K562 (cell line): ENCODE measurements at regions not wholly inside any gene's neighbourhood (a gene's known extent, or its start where the extent isn't known, plus 50 kb on each side); places are given as distances from the start of the nearest gene placed in this dataset.

Experiments used
- ATAC-seq: fragments of 200-7000 bp; cut with Tn5 transposase; 3 replicates; pipeline ENCODE4 v1.9.1; 2020; ENCODE audit warnings: moderate library complexity
- BruUV-seq: library from RNA; stranded (reverse); fragments of 400-500 nt; replicated peaks from 2 replicates; lab custom pipeline; 2021; lab: Mats Ljungman, UMichigan
- CTCF ChIA-PET: fragments of 300-600 bp; formaldehyde crosslinking; extraction: SDS; loops from one replicate; lab custom pipeline; 2021; ENCODE audit warnings: low intra/inter-chr PET ratio; lab: Yijun Ruan, JAX
- POLR2A ChIA-PET: fragments of 300-600, 350-650 bp; sonication (Branson Sonifier 250); formaldehyde crosslinking; extraction: SDS; loops from one replicate; lab custom pipeline; 2021; ENCODE audit warnings: antibody characterized with exemption, inconsistent platforms; lab: Yijun Ruan, JAX
- DNase-seq, 4 experiments: peaks; one replicate each; pipeline versions ENCODE4 v3.0.0 to v3.0.0-alpha.2; 2011 to 2018; ENCODE audit warnings: low spot score in 3 of 4, mixed read lengths in 3 of 4; ENCODE audit errors: extremely low read depth in 1 of 4
- FAIRE-seq: peaks from 2 replicates; lab custom pipeline; 2011; peaks lifted over from hg19 to GRCh38; lab: Jason Lieb, UNC
- H2AFZ ChIP-seq: 2 replicates; pipeline ENCODE4 v1.6.0; 2011; ENCODE audit warnings: low read depth, low read length, control low read depth, inconsistent platforms
- H3K27ac ChIP-seq: fragments of 200-600 bp; 3 replicates; pipeline ENCODE4 v1.8.0; 2011; ENCODE audit warnings: low read depth, mild to moderate bottlenecking, control low read depth, inconsistent platforms, low read length, moderate library complexity, mixed read lengths; ENCODE audit errors: extremely low read depth
- H3K27me3 ChIP-seq, 2 experiments: fragments of 300-600 bp in 1 of 2; 2 replicates in 1 of 2; 3 replicates in 1 of 2; pipeline versions ENCODE4 v1.6.0 to v1.8.0; 2011; ENCODE audit warnings: inconsistent platforms in 2 of 2, low read length in 2 of 2, mild to moderate bottlenecking in 1 of 2, mixed read lengths in 1 of 2, moderate library complexity in 1 of 2; ENCODE audit not compliant: control insufficient read depth in 2 of 2, insufficient read depth in 2 of 2
- H3K36me3 ChIP-seq: fragments of 300-600 bp; 3 replicates; pipeline ENCODE4 v1.8.0; 2011; ENCODE audit warnings: mild to moderate bottlenecking, low read length, inconsistent platforms; ENCODE audit not compliant: control insufficient read depth, insufficient read depth
- H3K4me1 ChIP-seq, 2 experiments: fragments of 200-600 bp in 1 of 2; replicated peaks in 1 of 2; 2 replicates in 1 of 2; 3 replicates in 1 of 2; pipeline versions ENCODE4 v1.5.1 to v1.8.0; 2011; ENCODE audit warnings: inconsistent platforms in 2 of 2, low read length in 2 of 2, mild to moderate bottlenecking in 1 of 2, mixed read lengths in 1 of 2, moderate library complexity in 1 of 2; ENCODE audit not compliant: control insufficient read depth in 2 of 2, insufficient read depth in 2 of 2
- H3K4me2 ChIP-seq: 2 replicates; pipeline ENCODE4 v1.6.1; 2011; ENCODE audit warnings: low read length, control low read depth, inconsistent platforms, mixed read lengths; ENCODE audit not compliant: insufficient read depth
- H3K4me3 ChIP-seq: fragments of 200-600 bp; sonication (generic), shearing (Covaris generic); 2 replicates; pipeline ENCODE4 v1.5.1; 2016; ENCODE audit warnings: control low read depth, inconsistent platforms
- H3K79me2 ChIP-seq: fragments of 200-600 bp; 3 replicates; pipeline ENCODE4 v1.8.0; 2011; ENCODE audit warnings: low read length, inconsistent platforms; ENCODE audit not compliant: control insufficient read depth, insufficient read depth
- H3K9ac ChIP-seq, 2 experiments: 2 replicates each; pipeline versions ENCODE4 v1.6.0 to v1.6.1; 2011; ENCODE audit warnings: low read depth in 2 of 2, low read length in 2 of 2, control low read depth in 1 of 2, inconsistent platforms in 1 of 2, mild to moderate bottlenecking in 1 of 2, mixed read lengths in 1 of 2; ENCODE audit not compliant: insufficient read depth in 1 of 2
- H3K9me1 ChIP-seq: one replicate; pipeline ENCODE4 v1.6.0; 2011; ENCODE audit warnings: inconsistent platforms, mild to moderate bottlenecking, low read length, moderate library complexity; ENCODE audit not compliant: control insufficient read depth, insufficient read depth
- H3K9me3 ChIP-seq: replicated peaks from 2 replicates; pipeline ENCODE4 v1.5.1; 2011; ENCODE audit warnings: low read depth, low read length, inconsistent platforms; ENCODE audit not compliant: control insufficient read depth, insufficient read depth
- H4K20me1 ChIP-seq: replicated peaks from 2 replicates; pipeline ENCODE4 v1.6.1; 2011; ENCODE audit warnings: low read length, inconsistent platforms, mixed read lengths; ENCODE audit not compliant: control insufficient read depth, insufficient read depth
- CHD4 ChIP-seq: fragments of 200-600 bp; sonication (generic); IDR thresholded peaks from 3 replicates; pipeline ENCODE4 v1.6.1; 2012; ENCODE audit warnings: low read depth, mild to moderate bottlenecking, mixed read lengths, low read length, inconsistent platforms; ENCODE audit not compliant: insufficient read depth, insufficient replicate concordance, poor library complexity, severe bottlenecking
- DNMT1 ChIP-seq: fragments of 450-650 bp; IDR thresholded peaks from 2 replicates; pipeline ENCODE4 v1.6.1; 2016; ENCODE audit warnings: antibody characterized with exemption, mild to moderate bottlenecking
- DPF2 ChIP-seq: fragments of 450-650 bp; IDR thresholded peaks from 2 replicates; pipeline ENCODE4 v1.6.1; 2016
- EP300 ChIP-seq: IDR thresholded peaks from 2 replicates; pipeline ENCODE4 v1.6.1; 2012; ENCODE audit warnings: low read length, improper control_type of control experiment
- ESRRA ChIP-seq: fragments of 450-650 bp; IDR thresholded peaks from 2 replicates; pipeline ENCODE4 v1.6.1; 2014; ENCODE audit warnings: low read depth, mild to moderate bottlenecking, moderate library complexity, borderline replicate concordance
- ETV5 ChIP-seq: sonication (generic); formaldehyde crosslinking; IDR thresholded peaks from 2 replicates; pipeline ENCODE4 v1.4.0; 2020; ENCODE audit warnings: low read depth, mild to moderate bottlenecking, missing genetic modification reagents
- HIVEP1 ChIP-seq: fragments of 250-450 bp; sonication (Bioruptor Pico); IDR thresholded peaks from 2 replicates; pipeline ENCODE4 v1.4.0; 2020; ENCODE audit warnings: mild to moderate bottlenecking
- NCOA4 ChIP-seq: fragments of 450-650 bp; IDR thresholded peaks from 2 replicates; pipeline ENCODE4 v1.6.1; 2018; ENCODE audit warnings: mild to moderate bottlenecking; ENCODE audit not compliant: partially characterized antibody
- PHB ChIP-seq: fragments of 250-450 bp; sonication (Bioruptor Pico); IDR thresholded peaks from 2 replicates; pipeline ENCODE4 v1.5.0; 2021
- SRSF3 ChIP-seq: fragments of 200-400 bp; formaldehyde crosslinking; IDR thresholded peaks from 2 replicates; pipeline ENCODE4 v1.6.1; 2016; ENCODE audit warnings: mild to moderate bottlenecking, low read length, moderate library complexity; ENCODE audit not compliant: insufficient read depth
- TARDBP ChIP-seq: fragments of 450-650 bp; IDR thresholded peaks from 2 replicates; pipeline ENCODE4 v1.6.1; 2016
- TEAD4 ChIP-seq, 2 experiments: sonication (generic) in 1 of 2; formaldehyde crosslinking in 1 of 2; IDR thresholded peaks; 2 replicates each; pipeline versions ENCODE4 v1.6.1 to v1.8.0; 2012 to 2022; ENCODE audit warnings: borderline replicate concordance in 1 of 2, inconsistent platforms in 1 of 2, low read length in 1 of 2, mild to moderate bottlenecking in 1 of 2, missing genetic modification reagents in 1 of 2
- XRCC4 ChIP-seq: IDR thresholded peaks from one replicate; pipeline ENCODE4 v1.6.1; 2011; ENCODE audit not compliant: insufficient read depth, insufficient read length; ENCODE audit errors: extremely low read depth
- ZNF311 ChIP-seq: fragments of 250-450 bp; sonication (Bioruptor Pico); IDR thresholded peaks from 2 replicates; pipeline ENCODE4 v1.4.0; 2020; ENCODE audit warnings: mild to moderate bottlenecking, moderate library complexity
- ZNF717 ChIP-seq: fragments of 250-450 bp; sonication (Bioruptor Pico); IDR thresholded peaks from 2 replicates; pipeline ENCODE4 v1.5.0; 2021
- ZSCAN29 ChIP-seq: fragments of 450-650 bp; IDR thresholded peaks from 2 replicates; pipeline ENCODE4 v1.6.1; 2017
- WGBS: fragments of 100-300 bp; shearing (Covaris generic); methylation state at CpG from one replicate; pipeline ENCODE4 v1.1.6; 2016; ENCODE audit warnings: low coverage, mixed read lengths; ENCODE audit not compliant: insufficient coverage; ENCODE audit errors: missing lambda C conversion rate; 5-methylcytosine and 5-hydroxymethylcytosine counted together
- in situ Hi-C: fragments of 300-500 bp; cut with MboI; formaldehyde crosslinking; loops from 4 replicates; pipeline ENCODE4 v1.15.0; 2018; ENCODE audit warnings: inconsistent platforms, mixed read lengths
- intact Hi-C: fragments of 100-400 bp; cut with micrococcal nuclease; formaldehyde crosslinking; loops from 2 replicates; pipeline ENCODE4 v1.14.2; 2022
- TF ChIP-seq, protein P1 (sequence below): IDR thresholded peaks from 3 replicates; pipeline ENCODE4 v1.6.1; 2011; ENCODE audit warnings: borderline replicate concordance, mild to moderate bottlenecking; ENCODE audit not compliant: insufficient read length, insufficient read depth

DNA sequence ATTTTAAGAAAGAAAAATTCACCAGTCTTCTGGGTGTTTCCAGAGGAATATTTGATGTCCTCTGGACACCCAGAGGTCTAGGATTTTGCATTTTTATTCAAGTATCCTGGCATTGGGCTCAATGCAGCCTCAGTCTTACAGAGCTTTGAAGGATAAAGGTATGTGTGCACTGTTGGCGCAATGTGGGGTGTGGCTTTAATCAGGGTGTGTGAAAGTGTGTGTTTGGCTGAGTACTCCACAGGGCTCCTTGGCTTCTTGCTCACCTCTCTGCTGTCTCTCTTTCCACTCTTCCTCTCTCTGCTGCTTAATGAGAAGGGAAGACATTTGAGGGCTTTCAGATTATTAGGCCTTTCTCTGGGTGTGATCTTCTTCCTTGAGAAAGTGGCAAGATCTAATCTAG is 193.3 kb upstream of the CCND2 start:
- in situ Hi-C loops (no loop called here), intact Hi-C loops (no loop called here)
- Histone ChIP-seq H3K4me1 (no peaks in the 10 kb centered on the region), H3K4me3 (no peak overlapping the region), H3K9ac (no peak overlapping the region), H3K36me3 (no peaks in the 10 kb centered on the region), H3K9me3 (no peaks in the 10 kb centered on the region), H2AFZ (no peak overlapping the region), H4K20me1 (no peaks in the 10 kb centered on the region), H3K4me2 (no peak overlapping the region), H3K79me2 (no peaks in the 10 kb centered on the region), H3K27me3 (peaks cover 0 to 18% of the 10 kb centered on the region in 2 experiments; a peak in 3 of 5 replicates), H3K27ac (no peak overlapping the region), H3K9me1 (no peaks in the 10 kb centered on the region)
- 11% methylated on average over 1 of the region's 1 CpG for WGBS
- TF ChIP-seq CHD4 (no peak), XRCC4 (no peak), ESRRA (no peak), ETV5 (CRISPR knock-in tag) (no peak), PHB (CRISPR knock-in tag) (no peak), ZNF717 (CRISPR knock-in tag) (no peak), TEAD4 (IDR thresholded peaks at IDR 0.05; ENCODE audit: low read length) (no peak), TEAD4 (CRISPR knock-in tag; IDR thresholded peaks at IDR 0.05; ENCODE audit: borderline replicate concordance) (no peak)
- DNase-seq (no peak), FAIRE-seq (no peak), ATAC-seq (no peak)
- BruUV-seq = no TSS peak
- ChIA-PET CTCF (no interaction called here), POLR2A (no interaction called here)

GRCh38 chr12:4074129-4074528 is 199.4 kb upstream of the CCND2 start:
- intact Hi-C loops = no loop called here
- H3K9me3 ChIP-seq = no peaks in the 10 kb centered on the region
- in situ Hi-C loops = no loop called here
- no peak for ATAC-seq
- POLR2A ChIA-PET = no interaction called here
- no peaks in the 10 kb centered on the region for H3K9me1 ChIP-seq
- no peak overlapping the region for H3K9ac ChIP-seq
- DNase-seq = no peak
- no peaks in the 10 kb centered on the region for H3K4me1 ChIP-seq
- TF ChIP-seq SRSF3 (no peak), ZSCAN29 (no peak), HIVEP1 (CRISPR knock-in tag) (no peak), ZNF311 (CRISPR knock-in tag) (no peak), DNMT1 (no peak), TARDBP (no peak), EP300 (no peak), NCOA4 (no peak), DPF2 (no peak)
- TF ChIP-seq, protein P1, sequence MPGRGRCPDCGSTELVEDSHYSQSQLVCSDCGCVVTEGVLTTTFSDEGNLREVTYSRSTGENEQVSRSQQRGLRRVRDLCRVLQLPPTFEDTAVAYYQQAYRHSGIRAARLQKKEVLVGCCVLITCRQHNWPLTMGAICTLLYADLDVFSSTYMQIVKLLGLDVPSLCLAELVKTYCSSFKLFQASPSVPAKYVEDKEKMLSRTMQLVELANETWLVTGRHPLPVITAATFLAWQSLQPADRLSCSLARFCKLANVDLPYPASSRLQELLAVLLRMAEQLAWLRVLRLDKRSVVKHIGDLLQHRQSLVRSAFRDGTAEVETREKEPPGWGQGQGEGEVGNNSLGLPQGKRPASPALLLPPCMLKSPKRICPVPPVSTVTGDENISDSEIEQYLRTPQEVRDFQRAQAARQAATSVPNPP = no peak
- no peak overlapping the region for H3K4me2 ChIP-seq
- no peak overlapping the region for H2AFZ ChIP-seq
- no peaks in the 10 kb centered on the region for H4K20me1 ChIP-seq
- H3K79me2 ChIP-seq = no peaks in the 10 kb centered on the region
- FAIRE-seq = no peak
- WGBS = 2% methylated on average over 4 of the region's 4 CpGs
- H3K36me3 ChIP-seq = no peaks in the 10 kb centered on the region
- no peaks in the 10 kb centered on the region; a peak in 1 of 5 replicates for H3K27me3 ChIP-seq
- no TSS peak for BruUV-seq
- CTCF ChIA-PET = no interaction called here
- H3K4me3 ChIP-seq = no peak overlapping the region
- H3K27ac ChIP-seq = no peak overlapping the region
